Suppressor macrophage (primary cell): ENCODE measurements at regions not wholly inside any gene's neighbourhood (a gene's known extent, or its start where the extent isn't known, plus 50 kb on each side); places are given as distances from the start of the nearest gene placed in this dataset.

ENCODE experiments used
- DNase-seq, 4 experiments: peaks; one replicate each; pipeline ENCODE4 v3.0.0-alpha.2; 2020 to 2022

GRCh38 chr6:90816764-90817163 is 229.9 kb upstream of the MAP3K7 start:
- no peak for DNase-seq

DNA sequence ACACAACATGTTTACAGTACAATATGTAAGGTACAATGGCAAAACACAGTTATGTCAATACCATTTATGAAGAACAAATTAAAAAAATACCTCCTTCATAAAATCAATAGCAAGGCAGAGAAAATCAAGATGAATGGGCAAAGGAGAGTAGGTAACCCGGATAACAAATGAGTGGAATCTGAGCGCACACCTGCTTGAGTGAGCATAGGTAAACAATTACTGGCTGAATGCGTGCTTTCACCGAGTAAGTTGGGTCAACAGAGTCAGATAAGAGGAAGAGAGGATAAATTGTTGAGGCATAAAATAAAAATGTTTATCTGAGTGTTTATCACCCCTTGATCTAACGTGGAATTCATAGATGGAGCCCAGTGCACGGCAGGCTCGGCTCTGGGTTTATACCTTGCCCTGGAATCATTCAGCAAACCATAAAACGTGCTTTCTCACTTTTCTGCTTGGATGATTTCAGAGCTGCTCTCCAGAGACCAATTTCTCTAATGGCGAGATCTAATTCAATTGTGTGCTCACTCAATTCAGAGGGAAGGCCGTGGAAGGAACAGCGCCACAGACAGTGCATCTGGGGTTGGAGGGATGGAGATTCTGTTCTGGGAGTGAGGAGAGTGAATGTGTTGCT is 224.8 kb upstream of the MAP3K7 start:
- no peak for DNase-seq

DNA sequence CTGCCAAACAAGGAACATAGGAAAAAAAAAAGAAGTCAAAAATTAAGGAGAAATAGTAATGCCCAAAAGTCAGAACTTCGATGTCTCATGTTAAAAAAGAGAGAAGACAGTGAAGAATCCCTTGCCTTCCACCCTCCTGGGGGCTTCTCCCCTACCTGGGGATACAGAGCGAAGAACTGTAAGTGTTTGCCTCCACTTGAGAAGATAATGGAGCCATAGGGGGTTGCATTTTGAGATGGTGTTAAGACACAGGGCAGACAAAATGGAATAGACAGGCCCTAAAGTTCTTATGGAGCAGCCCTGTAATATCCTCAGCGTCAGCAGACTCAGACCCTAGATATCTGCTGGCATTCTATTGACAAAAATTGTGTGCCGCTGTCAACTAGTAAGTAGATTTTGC is 222.2 kb upstream of the MAP3K7 start:
- no peak for DNase-seq

DNA sequence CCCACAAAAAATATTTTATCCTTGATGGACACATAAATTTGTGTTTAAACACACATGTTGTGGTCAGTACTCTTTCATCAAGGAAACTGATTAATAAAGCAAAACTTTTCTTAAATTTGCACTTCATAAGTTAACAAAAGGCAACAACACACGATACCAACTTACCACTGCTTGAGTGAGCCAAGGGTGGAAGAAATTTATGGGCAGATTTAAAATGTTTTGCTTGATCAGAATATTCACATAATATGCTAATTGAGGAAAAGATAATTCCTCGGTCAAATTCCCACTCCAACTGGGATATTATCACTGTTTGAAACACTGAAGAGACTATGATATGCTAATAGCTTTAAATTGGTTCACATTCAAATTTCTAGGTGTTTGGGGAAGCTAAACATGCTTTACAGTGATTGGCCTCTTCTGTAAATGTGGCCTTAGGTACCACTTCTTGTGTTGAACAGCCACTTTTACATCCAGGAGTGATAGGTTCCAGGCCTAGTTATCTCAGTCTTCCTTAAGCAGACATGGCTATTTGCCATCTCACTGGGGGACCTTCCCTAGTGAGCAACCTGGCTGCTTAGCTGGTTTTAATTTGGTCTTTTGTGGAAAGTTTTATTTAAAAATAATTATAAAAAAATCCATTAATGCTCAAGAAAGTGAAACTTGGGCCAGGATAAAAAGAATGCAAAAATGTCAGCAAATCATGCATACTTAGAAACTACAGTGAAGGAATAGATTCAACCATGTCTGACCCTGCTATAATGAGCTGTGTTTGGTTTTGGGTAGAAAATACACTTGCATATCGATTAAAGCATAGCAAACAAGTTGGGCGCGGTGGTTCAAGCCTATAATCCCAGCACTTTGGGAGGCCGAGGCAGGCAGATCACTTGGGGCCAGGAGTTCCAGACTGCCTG is 221.2 kb upstream of the MAP3K7 start:
- no peak for DNase-seq

DNA sequence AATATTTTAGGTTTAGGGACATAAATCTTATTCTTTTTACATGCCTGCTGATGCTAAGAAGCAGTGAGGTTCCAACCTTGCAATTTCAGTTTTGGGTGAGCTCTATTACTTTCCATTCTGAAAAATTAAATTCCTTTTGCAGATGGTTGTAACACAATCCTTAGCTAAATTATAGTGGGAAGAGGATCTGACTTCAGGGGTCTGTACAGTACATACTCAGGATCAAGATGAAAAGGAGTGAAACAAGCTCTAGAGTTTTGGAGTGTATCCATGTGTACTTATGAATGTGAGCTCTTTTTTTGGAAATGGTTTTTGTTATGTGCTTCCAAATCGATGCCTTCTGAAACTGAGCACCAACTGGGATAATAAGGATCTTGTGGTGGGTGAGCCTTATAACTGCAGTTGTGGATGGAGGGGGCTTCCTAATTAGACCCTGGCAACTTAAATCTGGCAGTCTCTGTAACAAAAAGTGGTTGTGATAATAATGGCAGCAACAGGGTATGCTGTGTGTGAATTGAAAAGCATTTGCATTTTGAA is 218.8 kb upstream of the MAP3K7 start:
- DNase-seq = no peak

DNA sequence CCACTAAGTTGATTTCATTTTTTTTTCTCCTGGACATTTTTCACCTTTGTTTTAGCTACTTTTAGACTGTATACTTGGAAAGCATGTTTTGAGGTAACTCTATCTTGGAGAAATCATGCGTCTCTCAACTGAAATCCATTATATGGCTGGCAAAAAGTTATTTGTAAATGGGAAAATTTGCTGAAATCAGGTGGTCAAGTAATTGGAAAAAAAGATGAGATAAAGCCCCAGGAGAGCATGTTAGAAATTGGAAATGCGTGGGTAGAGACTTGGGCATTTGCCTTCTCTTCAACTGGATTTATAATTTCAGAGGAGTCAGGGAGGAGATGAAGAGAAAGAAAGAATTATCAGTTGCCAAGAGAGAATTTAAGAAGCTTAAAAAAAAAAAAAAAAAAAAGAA is 217.1 kb upstream of the MAP3K7 start:
- DNase-seq = no peak

DNA sequence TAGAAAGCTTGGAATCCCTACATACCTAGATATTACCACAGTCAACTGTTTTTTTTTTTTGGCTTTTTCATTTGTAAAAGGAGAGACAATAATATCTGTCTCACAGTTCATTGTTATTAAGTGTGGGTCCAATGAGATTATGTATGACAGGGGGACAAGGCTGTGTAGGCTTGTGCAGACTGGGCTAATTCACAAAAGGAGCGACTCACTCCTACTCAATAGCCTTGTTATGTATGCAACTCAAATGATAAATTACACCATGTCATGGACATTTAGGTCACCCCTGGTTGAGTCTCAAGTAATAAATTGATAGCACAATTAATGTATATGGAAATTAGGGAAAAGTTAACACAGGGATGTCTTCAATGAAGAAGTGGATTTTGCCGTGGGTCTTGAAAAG is 208.2 kb upstream of the MAP3K7 start:
- DNase-seq = no peak

- no peak for DNase-seq
Measured at GRCh38 chr6:90793771-90794170, 206.9 kb upstream of the MAP3K7 start.

DNA sequence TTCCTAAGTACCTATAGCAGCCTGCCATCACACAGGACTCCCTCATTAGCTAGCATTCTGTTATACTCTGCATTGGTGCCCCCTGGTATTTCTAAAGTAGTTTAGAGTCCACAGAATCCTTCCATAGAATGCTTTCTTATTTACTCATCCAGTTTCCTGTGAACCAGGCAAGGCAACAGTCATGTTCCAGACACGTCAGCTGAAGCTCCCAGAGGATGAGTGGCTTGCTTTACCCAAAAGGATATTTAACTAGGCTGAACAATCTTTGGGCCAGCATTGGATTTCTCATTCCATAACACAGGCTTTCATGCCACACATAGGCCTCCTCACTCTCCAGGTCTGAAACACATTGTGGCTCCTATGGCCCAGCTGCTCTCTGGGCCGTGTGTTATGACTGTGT is 203.8 kb upstream of the MAP3K7 start:
- DNase-seq = no peak

- no peak for DNase-seq
Measured at GRCh38 chr6:90790058-90790457, 203.2 kb upstream of the MAP3K7 start.

- DNase-seq = no peak
Measured at GRCh38 chr6:90788781-90789180, 201.9 kb upstream of the MAP3K7 start.

DNA sequence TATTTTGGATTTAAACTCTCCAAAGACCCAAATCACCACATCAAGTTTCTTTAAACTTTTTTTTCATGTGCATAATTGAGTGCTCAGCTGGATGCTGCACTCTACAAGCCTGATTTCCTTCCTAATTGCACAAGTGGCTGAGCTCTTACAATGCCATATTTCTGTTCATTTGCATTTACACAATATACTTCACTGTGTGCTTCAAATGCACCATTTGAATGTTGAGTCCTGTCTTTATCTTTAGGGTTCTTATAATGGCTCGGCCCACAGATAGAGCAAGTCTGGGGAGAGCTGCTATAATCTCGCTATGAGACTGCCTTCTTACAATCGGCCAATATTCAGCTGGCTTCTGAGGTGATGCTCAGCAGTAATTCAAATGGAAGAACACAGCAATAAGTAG is 200.6 kb upstream of the MAP3K7 start:
- no peak for DNase-seq

DNA sequence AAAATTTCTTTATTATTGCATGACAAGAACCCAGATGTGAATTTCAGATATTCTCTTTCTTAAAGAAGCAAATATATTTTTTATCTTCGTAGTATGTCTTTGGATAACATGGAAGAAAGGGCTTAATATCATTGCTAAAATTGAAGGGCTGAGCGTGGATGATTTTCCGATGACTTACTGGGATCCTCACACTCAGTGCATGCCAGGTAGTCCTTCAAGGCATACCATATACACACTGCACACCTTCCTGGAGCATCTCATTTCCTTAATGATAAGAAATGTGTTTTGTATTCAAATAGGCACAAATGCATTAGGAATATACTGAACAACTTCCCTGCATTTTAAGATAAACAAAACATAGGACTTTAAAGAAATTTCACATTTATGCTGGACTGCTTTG is 193.9 kb upstream of the MAP3K7 start:
- DNase-seq = no peak

DNA sequence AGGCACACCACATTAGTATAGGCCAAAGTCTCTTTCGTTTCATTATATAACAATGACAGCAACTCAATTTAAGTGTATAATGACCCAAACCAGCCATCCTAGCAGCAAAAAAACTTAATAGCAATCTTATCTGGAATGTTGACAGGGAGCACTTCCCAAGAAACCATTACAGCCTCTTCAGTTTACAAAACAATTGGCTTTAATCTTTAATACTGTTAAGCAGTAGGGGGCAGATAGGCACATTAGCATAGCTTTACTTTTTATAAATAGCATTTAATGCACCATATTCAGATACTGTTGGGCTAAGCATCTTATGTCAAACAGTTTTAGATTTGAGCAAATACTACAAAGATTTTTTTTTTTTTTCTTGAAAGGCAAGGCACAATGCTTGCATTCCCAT is 193.3 kb upstream of the MAP3K7 start:
- no peak for DNase-seq

GRCh38 chr6:90778417-90779203 is 191.7 kb upstream of the MAP3K7 start:
- no peak for DNase-seq

GRCh38 chr6:90770778-90771177 is 183.9 kb upstream of the MAP3K7 start:
- no peak for DNase-seq

DNA sequence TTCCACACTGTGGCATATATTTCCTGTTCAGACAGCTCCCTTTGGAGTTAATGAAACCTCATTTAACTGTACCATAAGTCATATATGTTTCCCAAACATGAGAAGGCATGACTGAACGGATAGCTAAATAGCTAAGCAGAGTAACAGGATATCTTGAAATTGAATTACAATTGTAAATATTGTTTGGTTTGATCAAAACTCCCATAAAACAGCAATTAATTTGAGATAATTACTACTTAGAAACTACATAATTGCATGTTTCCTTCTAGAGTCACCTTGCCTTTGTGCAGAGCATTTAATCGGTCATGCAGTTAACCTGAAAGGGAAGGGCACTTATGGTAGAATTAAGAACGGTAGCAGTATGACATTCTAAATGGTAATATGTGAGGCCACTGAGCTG is 179.0 kb upstream of the MAP3K7 start:
- DNase-seq = no peak

GRCh38 chr6:90765491-90765890 is 178.6 kb upstream of the MAP3K7 start:
- DNase-seq = no peak

DNA sequence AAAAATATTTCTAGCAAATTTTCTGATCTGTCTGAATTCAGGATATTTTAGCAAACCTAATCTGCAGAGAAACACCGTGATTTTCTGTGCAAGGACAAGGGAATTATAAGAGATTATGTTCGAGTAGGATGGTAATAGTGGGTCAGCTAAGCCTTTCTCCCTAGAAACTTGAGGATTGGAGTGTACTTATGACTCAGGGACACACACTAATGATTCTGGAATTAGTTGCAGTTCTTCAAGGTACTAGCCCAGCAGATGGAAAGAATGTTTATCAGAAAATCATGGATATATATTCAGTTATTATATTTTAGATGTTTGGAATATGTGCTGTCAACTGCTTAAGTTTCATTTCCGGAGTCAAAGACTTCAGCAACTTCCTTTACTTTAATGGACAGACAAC is 177.1 kb upstream of the MAP3K7 start:
- DNase-seq = no peak

- DNase-seq = no peak
Measured at GRCh38 chr6:90759664-90760063, 172.8 kb upstream of the MAP3K7 start.

- no peak for DNase-seq
Measured at GRCh38 chr6:90758741-90759140, 171.9 kb upstream of the MAP3K7 start.

GRCh38 chr6:90753820-90754643 is 167.2 kb upstream of the MAP3K7 start:
- DNase-seq = no peak
